Activated CD4-positive, alpha-beta T cell treated with anti-CD3 and anti-CD28 coated beads, Interleukin-2, Interleukin-6, amounts not matched to agents 100 ng/mL and 50 ng/mL, durations not matched to agents 16 hours and 8 hours (primary cell): ENCODE measurements at regions not wholly inside any gene's neighbourhood (a gene's known extent, or its start where the extent isn't known, plus 50 kb on each side); places are given as distances from the start of the nearest gene placed in this dataset.

Source experiments
- DNase-seq: peaks from one replicate; pipeline ENCODE4 v3.0.0-alpha.2; 2020

GRCh38 chr1:72745413-72745812 is 463.1 kb upstream of the NEGR1 start:
- DNase-seq: no peak

GRCh38 chr1:72734415-72734814 is 452.1 kb upstream of the NEGR1 start:
- DNase-seq: no peak

GRCh38 chr1:72724951-72725861 is 442.9 kb upstream of the NEGR1 start:
- DNase-seq: no peak

GRCh38 chr1:72705921-72706320 is 423.6 kb upstream of the NEGR1 start:
- DNase-seq: no peak

GRCh38 chr1:72704841-72705477 is 422.6 kb upstream of the NEGR1 start:
- DNase-seq: no peak

GRCh38 chr1:72697410-72697809 is 415.1 kb upstream of the NEGR1 start:
- no peak for DNase-seq

DNA sequence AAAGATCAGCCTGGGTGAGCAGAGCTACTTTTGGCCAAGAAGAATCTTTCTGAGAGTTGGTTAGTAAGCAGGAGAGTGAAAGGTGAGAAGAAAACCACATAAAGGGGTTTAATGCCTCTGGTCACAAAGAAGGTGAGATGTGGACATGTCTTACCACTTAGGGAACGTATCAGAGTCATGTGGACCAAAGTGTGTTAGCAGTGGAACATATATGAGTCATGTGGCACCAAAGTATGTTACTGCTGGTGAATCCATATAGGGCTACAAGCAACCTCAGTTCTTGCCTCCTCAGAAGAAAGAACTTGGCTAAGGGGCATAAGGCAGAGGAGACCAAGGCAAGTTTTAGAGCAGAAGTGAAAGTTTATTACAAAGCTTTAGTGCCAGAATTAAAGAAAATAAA is 411.6 kb upstream of the NEGR1 start:
- no peak for DNase-seq

GRCh38 chr1:72693376-72693775 is 411.0 kb upstream of the NEGR1 start:
- no peak for DNase-seq

DNA sequence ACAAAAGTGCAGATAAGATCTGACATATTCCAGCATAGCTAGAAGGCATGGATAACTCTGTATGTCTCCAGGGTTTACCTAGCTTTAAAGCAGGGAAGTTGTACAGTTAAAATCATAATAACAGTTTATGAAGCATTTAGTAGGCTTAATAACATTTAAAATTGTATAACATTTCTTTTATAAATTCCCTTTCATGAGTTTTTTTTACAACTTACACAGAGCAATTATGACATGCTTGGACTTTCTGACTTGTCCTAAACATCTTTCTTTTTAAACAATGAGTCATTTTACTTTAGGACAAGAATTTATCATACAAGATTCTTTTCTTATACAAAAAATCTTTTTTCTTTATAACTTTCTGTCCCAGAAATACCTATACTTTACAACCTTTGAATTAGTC is 408.5 kb upstream of the NEGR1 start:
- DNase-seq: no peak

DNA sequence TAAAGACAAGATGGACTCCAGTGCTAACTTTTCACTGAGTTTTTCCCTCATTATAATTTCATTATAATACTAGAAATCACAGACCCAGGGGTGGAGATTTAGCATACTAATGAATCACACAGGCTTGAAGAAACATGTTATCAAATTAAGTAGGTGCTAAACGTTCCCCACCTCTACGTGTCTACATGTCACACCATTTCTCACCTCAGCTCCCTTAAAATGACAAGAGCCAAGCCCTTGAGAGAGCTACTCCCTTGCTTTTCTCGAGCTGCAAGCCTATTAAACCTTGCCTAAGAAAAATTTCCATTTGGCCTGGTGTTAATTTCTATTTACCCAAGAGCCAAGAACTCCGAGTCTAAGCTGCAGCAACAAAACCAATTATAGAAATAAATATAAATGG is 396.3 kb upstream of the NEGR1 start:
- no peak for DNase-seq

GRCh38 chr1:72670902-72671301 is 388.6 kb upstream of the NEGR1 start:
- no peak for DNase-seq

DNA sequence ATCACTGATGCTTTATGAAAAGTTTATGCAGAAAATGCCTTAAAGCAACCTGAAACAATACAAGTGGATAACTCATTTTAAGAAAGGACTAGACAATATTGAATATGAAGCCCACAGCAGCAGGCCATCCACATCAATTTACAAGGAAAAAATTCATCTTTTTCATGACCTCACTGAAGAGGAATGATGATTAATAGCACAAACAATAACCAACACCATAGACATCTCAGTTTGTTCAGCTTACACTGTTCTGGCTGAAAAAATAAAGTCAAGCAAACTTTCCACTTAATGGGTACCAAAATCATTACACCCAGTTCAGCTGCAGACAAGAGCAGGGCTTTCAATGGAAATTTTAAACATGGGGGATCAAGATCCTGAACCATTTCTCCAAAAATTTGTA is 380.6 kb upstream of the NEGR1 start:
- DNase-seq: no peak

- DNase-seq: no peak
Measured at GRCh38 chr1:72650843-72651435, 368.6 kb upstream of the NEGR1 start.

GRCh38 chr1:72649991-72650390 is 367.7 kb upstream of the NEGR1 start:
- DNase-seq: no peak

DNA sequence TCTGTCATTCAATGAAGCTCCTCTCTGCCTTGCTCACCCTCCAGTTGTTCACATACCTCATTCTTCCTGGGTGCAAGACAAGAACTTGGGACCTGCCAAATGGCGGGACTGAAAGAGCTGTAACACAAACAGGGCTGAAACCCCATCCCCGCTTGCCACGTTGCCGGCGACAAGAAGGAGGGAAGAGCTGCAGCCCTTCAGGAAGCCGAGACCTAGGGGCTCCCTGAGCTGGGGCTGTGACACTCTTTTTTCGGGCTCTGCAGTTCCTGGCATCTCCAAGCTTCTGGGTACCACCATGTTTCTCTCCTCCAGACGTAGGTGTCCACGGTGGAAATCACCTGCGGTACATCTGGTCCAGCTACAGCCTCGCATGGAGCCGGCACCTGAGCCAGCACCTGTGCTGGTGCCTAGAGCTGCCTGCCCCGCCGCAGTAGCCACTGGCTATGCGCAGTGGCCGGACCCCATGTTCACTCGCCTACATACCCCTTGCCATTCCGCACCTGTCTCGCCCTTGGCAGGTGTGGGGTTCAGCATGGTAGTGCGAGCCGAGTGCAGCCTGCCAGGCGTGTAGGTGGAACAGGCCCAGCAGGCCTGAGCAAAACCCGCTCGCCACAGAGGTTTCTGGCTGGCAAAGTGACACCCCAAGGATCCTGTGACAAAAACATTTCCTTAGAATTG is 367.0 kb upstream of the NEGR1 start:
- no peak for DNase-seq

- no peak for DNase-seq
Measured at GRCh38 chr1:72648465-72648864, 366.1 kb upstream of the NEGR1 start.

GRCh38 chr1:72643142-72643541 is 360.8 kb upstream of the NEGR1 start:
- no peak for DNase-seq

DNA sequence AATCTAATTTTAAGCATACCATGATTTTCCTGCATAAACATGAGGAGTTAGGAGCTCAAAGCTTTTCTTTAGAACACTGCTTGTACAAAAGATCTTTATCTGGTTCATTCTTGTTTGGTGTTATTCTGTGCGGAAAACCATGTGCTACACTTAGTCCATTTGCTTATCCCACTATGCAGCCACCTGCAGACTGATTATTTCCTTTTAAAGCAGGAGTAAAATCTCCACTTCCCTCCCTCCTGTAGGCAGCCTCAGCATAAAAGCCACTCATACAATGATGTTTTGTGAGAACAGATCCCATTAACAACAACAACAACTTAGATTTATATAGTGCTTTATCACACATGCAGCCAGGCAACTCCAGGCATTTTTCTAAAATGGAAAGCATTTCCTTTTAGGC is 355.3 kb upstream of the NEGR1 start:
- DNase-seq: no peak

DNA sequence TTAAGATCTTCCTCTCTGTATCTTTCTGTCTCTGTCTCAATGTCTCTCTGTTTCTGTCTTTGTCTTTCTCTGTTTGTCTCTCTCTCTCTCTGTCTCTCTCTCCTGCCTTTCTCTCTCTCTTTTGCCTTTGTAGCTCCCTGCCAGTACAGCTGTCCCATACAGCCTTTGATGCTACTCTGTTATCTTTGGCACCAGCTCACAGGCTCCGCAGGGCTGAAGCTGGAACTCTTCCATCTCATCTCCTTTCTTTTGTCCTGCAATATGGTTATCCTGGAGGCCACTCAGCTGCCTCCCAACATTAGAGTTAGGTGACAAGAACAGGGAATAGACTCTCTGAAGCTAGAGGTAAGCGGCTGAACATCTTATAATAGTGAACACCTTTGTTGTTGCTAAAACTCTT is 354.3 kb upstream of the NEGR1 start:
- no peak for DNase-seq

DNA sequence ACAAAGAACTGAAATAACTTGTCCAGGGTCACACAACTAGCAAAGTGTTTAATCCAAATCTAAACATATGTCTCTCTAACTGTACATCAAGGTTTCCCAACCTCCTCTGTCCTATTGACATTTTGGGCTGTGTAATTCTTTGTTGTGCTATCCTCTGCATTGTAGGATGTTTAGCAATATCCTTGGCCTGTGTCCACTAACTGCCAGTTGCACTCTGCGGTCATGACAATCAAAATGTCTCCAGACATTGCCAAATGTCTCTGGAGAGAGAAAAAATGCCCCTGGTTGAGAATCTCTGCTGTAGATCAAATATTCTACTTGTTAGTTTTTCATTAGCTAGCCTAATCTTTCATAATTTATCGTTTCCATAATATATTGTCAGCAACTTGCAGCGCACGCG is 353.4 kb upstream of the NEGR1 start:
- no peak for DNase-seq

GRCh38 chr1:72634946-72635345 is 352.6 kb upstream of the NEGR1 start:
- no peak for DNase-seq

DNA sequence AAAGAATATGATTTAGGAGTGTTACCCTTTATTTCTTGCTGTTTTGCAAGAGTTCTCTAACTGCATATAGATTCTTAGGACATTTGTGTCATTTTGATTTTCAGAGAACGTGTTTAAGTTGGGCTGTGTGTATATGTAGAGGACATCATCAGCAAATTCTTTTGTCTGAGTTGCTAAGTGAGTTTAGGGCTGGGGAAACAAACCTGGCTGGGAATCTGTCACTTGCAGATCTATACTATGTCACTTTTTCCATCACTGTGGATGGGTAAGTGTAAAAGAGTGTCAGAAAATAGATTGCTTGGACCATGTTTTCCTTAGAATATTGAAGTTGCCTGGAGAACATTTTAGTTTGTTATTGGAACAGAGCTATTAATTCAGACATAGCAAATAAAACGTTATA is 349.1 kb upstream of the NEGR1 start:
- no peak for DNase-seq

GRCh38 chr1:72623299-72623708 is 341.0 kb upstream of the NEGR1 start:
- peak; percentile 34 for DNase-seq

GRCh38 chr1:72620453-72620852 is 338.1 kb upstream of the NEGR1 start:
- DNase-seq: no peak
